Cardiac muscle cell (in vitro differentiated cells and primary cell): ENCODE measurements at regions not wholly inside any gene's neighbourhood (a gene's known extent, or its start where the extent isn't known, plus 50 kb on each side); places are given as distances from the start of the nearest gene placed in this dataset.
"Not testable (repeated sequence)": the region's sequence is repeated elsewhere in the genome, so short reads cannot be mapped to it uniquely, and the experiment has no call there.

Source experiments
- DNase-seq, 2 donors: peaks; one replicate each; pipeline versions ENCODE4 v3.0.0 to v3.0.0-alpha.2; 2010 to 2017; ENCODE audit warnings: low read depth in 1 of 2, low spot score in 1 of 2
- H3K27ac ChIP-seq: fragments of 200-600 bp; sonication (generic); 2 replicates; pipeline ENCODE4 v1.5.1; 2016
- H3K27me3 ChIP-seq: fragments of 200-600 bp; sonication (generic); 2 replicates; pipeline ENCODE4 v1.6.0; 2016; ENCODE audit warnings: control low read depth
- H3K36me3 ChIP-seq: fragments of 200-600 bp; sonication (generic); 2 replicates; pipeline ENCODE4 v1.5.1; 2016; ENCODE audit warnings: control low read depth
- H3K4me1 ChIP-seq: fragments of 200-600 bp; sonication (generic); 2 replicates; pipeline ENCODE4 v1.8.1; 2017; ENCODE audit warnings: low read depth, mild to moderate bottlenecking, mixed run types
- H3K4me3 ChIP-seq: fragments of 200-600 bp; sonication (generic); 2 replicates; pipeline ENCODE4 v1.5.1; 2016; ENCODE audit warnings: mild to moderate bottlenecking
- H3K9me3 ChIP-seq: fragments of 200-600 bp; sonication (generic); 2 replicates; pipeline ENCODE4 v1.5.1; 2017; ENCODE audit warnings: low read depth, mild to moderate bottlenecking, control low read depth
- TF ChIP-seq, protein P1 (sequence below): IDR thresholded peaks from 2 replicates; pipeline ENCODE4 v1.5.1; 2012; ENCODE audit warnings: low read depth, mild to moderate bottlenecking, low read length

- H3K9me3 ChIP-seq = no peaks in the 10 kb centered on the region
Observed at GRCh38 chr20:40953856-40954255, 74.8 kb upstream of the TOP1 start.

DNA sequence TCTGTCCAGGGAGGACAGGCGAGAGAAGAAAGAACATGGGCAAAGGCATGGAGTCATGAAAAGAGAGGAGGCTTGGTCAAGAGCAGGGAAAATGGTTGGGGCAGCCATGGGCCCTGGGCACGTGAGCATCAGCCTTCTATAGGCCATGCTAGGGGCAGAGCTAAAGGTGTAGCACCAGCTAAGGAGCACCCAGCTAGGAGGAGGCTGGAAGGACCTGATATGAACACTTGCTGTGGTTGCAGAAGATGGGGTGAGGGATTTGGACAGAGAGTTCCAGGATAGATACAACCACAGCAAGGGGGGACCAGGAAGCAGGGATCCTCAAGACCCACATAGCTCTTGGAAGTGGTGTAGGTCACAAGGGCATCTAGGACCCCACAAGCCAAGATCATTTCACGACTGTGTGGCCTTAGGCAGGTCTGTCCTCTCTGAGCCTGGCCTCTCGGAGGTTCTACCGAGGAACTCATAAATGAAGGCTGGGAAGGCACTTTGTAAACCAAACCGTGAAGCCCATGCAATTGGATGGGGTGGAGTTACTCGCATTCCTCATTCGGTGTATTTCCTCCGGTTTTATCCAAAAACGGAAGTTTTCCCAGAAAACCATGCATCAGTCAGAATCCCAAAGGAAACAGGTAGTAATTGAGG is 74.0 kb upstream of the TOP1 start:
- Histone ChIP-seq H3K4me3 (no peak overlapping the region), H3K27me3 (no peaks in the 10 kb centered on the region), H3K4me1 (no peaks in the 10 kb centered on the region), H3K9me3 (no peaks in the 10 kb centered on the region), H3K36me3 (no peaks in the 10 kb centered on the region), H3K27ac (no peak overlapping the region)
- no peak for DNase-seq
- TF ChIP-seq, protein P1, sequence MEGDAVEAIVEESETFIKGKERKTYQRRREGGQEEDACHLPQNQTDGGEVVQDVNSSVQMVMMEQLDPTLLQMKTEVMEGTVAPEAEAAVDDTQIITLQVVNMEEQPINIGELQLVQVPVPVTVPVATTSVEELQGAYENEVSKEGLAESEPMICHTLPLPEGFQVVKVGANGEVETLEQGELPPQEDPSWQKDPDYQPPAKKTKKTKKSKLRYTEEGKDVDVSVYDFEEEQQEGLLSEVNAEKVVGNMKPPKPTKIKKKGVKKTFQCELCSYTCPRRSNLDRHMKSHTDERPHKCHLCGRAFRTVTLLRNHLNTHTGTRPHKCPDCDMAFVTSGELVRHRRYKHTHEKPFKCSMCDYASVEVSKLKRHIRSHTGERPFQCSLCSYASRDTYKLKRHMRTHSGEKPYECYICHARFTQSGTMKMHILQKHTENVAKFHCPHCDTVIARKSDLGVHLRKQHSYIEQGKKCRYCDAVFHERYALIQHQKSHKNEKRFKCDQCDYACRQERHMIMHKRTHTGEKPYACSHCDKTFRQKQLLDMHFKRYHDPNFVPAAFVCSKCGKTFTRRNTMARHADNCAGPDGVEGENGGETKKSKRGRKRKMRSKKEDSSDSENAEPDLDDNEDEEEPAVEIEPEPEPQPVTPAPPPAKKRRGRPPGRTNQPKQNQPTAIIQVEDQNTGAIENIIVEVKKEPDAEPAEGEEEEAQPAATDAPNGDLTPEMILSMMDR = no peak

More at GRCh38 chr20:40953856-40954255, 74.8 kb upstream of the TOP1 start:
- no peaks in the 10 kb centered on the region for H3K4me1 ChIP-seq
- no peak for DNase-seq
- no peaks in the 10 kb centered on the region for H3K27me3 ChIP-seq
- TF ChIP-seq, protein P1 = no peak
- no peaks in the 10 kb centered on the region for H3K36me3 ChIP-seq
- H3K4me3 ChIP-seq = no peak overlapping the region
- H3K27ac ChIP-seq = no peak overlapping the region

DNA sequence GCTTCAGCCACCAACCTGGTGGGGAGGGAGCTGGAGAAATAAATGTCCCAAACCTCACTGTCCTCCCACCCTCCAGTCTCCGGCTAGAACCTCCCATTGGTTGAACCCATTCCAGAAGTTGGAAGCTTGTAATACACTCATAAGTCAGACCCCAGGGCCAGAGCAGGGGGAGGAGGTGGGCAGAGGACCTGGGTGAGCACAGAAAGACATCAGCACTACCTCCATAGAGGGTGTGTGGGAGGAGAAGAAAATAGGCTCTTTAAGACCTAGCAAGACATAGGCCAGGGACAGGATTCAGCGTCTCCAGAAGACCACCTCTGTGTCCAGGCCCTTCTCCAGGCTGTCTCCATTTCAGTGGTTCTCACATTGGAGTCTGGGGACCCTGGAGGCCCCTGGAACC is 73.3 kb upstream of the TOP1 start:
- no peak for DNase-seq
- Histone ChIP-seq H3K36me3 (no peaks in the 10 kb centered on the region), H3K27ac (no peak overlapping the region), H3K4me3 (no peak overlapping the region), H3K27me3 (no peaks in the 10 kb centered on the region), H3K9me3 (no peaks in the 10 kb centered on the region), H3K4me1 (no peaks in the 10 kb centered on the region)
- TF ChIP-seq, protein P1 = no peak

DNA sequence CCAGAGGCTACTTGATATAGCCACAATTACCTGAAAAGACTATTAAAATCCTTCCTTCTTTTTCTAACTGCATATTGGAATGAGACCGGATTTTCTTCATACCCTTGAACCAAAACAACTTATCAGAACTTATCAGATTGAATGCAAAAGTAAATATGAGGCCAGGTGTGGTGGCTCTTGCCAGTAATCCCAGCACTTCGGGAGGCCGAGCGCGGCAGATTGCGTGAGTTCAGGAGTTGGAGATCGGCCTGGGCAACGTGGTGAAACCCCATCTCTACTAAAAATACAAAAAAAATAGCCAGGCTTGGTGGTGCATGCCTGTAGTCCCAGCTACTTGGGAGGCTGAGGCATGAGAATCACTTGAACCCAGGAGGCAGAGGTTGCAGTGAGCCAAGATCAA is 72.8 kb upstream of the TOP1 start:
- not testable (repeated sequence) for H3K36me3 ChIP-seq, H3K27me3 ChIP-seq, H3K9me3 ChIP-seq, H3K4me1 ChIP-seq, H3K27ac ChIP-seq, DNase-seq, H3K4me3 ChIP-seq

DNA sequence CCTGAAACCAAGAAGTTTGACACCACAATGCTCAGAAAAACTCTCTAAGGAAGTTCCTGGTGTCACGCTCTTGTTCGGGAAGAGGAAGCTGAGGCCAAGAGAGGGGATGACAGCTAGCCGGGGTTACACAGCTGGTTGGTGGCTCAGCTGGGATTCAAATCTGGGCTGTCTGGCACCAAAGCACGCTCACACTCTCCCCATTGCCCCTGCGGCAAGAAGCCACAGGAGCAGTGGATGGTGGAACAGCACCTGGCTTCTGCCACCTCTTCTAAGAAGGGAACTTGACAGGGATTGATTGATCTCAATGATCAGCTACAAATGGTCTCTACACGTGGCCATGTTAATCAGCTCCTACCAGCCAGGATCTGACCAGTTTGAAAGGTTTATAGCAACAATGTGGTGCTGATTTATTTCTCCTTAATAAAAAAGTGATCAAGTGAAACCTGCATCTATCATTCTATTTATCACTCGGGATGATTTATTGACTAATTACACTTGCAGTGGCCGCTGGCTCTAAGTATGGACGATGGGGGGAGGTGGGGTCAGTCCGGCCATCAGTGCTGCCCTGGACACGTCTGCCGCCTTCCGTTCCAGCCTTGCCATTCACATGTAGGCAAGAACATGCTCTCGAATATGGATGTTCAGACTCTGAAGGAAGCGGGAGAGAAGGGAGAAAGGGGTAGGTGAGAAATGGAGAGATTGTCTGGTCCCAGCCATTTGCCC is 71.9 kb upstream of the TOP1 start:
- H3K4me3 ChIP-seq = no peak overlapping the region
- TF ChIP-seq, protein P1 = no peak
- no peaks in the 10 kb centered on the region for H3K4me1 ChIP-seq
- H3K27ac ChIP-seq = no peak overlapping the region
- H3K9me3 ChIP-seq = no peaks in the 10 kb centered on the region
- H3K27me3 ChIP-seq = no peaks in the 10 kb centered on the region
- no peaks in the 10 kb centered on the region for H3K36me3 ChIP-seq
- no peak for DNase-seq

DNA sequence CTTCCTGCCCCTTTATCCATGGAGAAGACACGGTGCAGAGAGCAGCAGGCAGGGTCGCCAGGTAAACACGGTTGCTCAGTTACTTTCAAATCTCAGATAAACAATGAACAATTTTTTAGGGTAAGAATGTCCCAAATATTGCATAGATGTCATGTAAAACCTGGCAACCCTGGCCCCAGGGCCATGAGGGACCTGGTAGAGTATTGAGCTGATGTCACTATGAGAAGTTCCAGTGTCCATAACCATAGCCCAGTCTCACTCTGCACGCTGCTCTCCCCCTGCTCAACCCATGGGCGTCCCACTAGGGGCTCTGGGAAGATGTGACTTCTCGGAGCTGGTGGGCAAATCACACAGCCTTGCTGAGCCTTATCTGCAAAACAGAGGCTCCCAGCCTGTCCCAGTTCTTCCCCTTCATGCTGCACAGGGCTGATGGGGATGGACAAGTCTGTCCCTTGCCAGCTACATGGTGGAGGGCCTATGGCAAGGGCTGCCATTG is 71.3 kb upstream of the TOP1 start:
- no peak overlapping the region for H3K27ac ChIP-seq
- DNase-seq = no peak

More for the DNA sequence above, 71.3 kb upstream of the TOP1 start:
- Histone ChIP-seq H3K36me3 (no peaks in the 10 kb centered on the region), H3K9me3 (no peaks in the 10 kb centered on the region), H3K4me1 (no peaks in the 10 kb centered on the region), H3K27me3 (no peaks in the 10 kb centered on the region), H3K4me3 (no peak overlapping the region)
- TF ChIP-seq, protein P1 = no peak
